Left renal cortex interstitium (tissue), 4 donors: ENCODE measurements at regions not wholly inside any gene's neighbourhood (a gene's known extent, or its start where the extent isn't known, plus 50 kb on each side); places are given as distances from the start of the nearest gene placed in this dataset.
"Not testable (repeated sequence)": the region's sequence is repeated elsewhere in the genome, so short reads cannot be mapped to it uniquely, and the experiment has no call there.

Source experiments
- DNase-seq, 4 donors: peaks; one replicate each; pipeline ENCODE4 v3.0.0-alpha.2; 2013; ENCODE audit warnings: low read depth in 4 of 4, low spot score in 2 of 4, missing footprints in 1 of 4

GRCh38 chr6:62819640-62820039 is 391.6 kb upstream of the FKBP1C start:
- DNase-seq: no peak

GRCh38 chr6:62808565-62809293 is 402.5 kb upstream of the FKBP1C start:
- no peak for DNase-seq

- peak in 1 of 4 donors; percentile 6 for DNase-seq
Observed at GRCh38 chr6:62805431-62805830, 405.8 kb upstream of the FKBP1C start.

- DNase-seq: no peak
Observed at GRCh38 chr6:62803094-62803493, 408.2 kb upstream of the FKBP1C start.

- no peak for DNase-seq
Observed at GRCh38 chr6:62797190-62797589, 414.1 kb upstream of the FKBP1C start.

GRCh38 chr6:62775427-62776022 is 435.7 kb upstream of the FKBP1C start:
- DNase-seq: no peak

GRCh38 chr6:62766174-62766573 is 445.1 kb upstream of the FKBP1C start:
- not testable (repeated sequence) for DNase-seq

- no peak for DNase-seq
Observed at GRCh38 chr6:62764841-62765240, 446.4 kb upstream of the FKBP1C start.

GRCh38 chr6:62763125-62763912 is 447.9 kb upstream of the FKBP1C start:
- DNase-seq: no peak

GRCh38 chr6:62746968-62747367 is 460.9 kb upstream of the KHDRBS2 start:
- DNase-seq: no peak

- no peak for DNase-seq
Observed at GRCh38 chr6:62746161-62746560, 460.1 kb upstream of the KHDRBS2 start.

- DNase-seq: no peak
Observed at GRCh38 chr6:62740596-62740995, 454.6 kb upstream of the KHDRBS2 start.

GRCh38 chr6:62740171-62740570 is 454.1 kb upstream of the KHDRBS2 start:
- DNase-seq: no peak

GRCh38 chr6:62737792-62738191 is 451.8 kb upstream of the KHDRBS2 start:
- no peak for DNase-seq

- no peak for DNase-seq
Observed at GRCh38 chr6:62721408-62721807, 435.4 kb upstream of the KHDRBS2 start.

GRCh38 chr6:62716719-62717118 is 430.7 kb upstream of the KHDRBS2 start:
- no peak for DNase-seq

- no peak for DNase-seq
Observed at GRCh38 chr6:62714112-62714511, 428.1 kb upstream of the KHDRBS2 start.

- DNase-seq: no peak
Observed at GRCh38 chr6:62711750-62712149, 425.7 kb upstream of the KHDRBS2 start.

- DNase-seq: no peak
Observed at GRCh38 chr6:62707914-62708313, 421.9 kb upstream of the KHDRBS2 start.

GRCh38 chr6:62707156-62707555 is 421.1 kb upstream of the KHDRBS2 start:
- DNase-seq: no peak

- no peak for DNase-seq
Observed at GRCh38 chr6:62683063-62683462, 397.0 kb upstream of the KHDRBS2 start.

GRCh38 chr6:62681108-62681507 is 395.1 kb upstream of the KHDRBS2 start:
- no peak for DNase-seq
